SU-DHL-6 (cell line): ENCODE measurements at regions not wholly inside any gene's neighbourhood (a gene's known extent, or its start where the extent isn't known, plus 50 kb on each side); places are given as distances from the start of the nearest gene placed in this dataset.
"Not testable (repeated sequence)": the region's sequence is repeated elsewhere in the genome, so short reads cannot be mapped to it uniquely, and the experiment has no call there.

Source experiments
- H2AFZ ChIP-seq: fragments of 200-600 bp; sonication (generic); 2 replicates; pipeline ENCODE4 v1.6.1; 2014; ENCODE audit warnings: low read depth, mild to moderate bottlenecking, moderate library complexity, mixed read lengths, antibody characterized with exemption, low read length; ENCODE audit not compliant: severe bottlenecking
- H3F3A ChIP-seq: fragments of 200-600 bp; shearing (Covaris generic); 2 replicates; pipeline ENCODE4 v1.6.0; 2016; ENCODE audit warnings: antibody characterized with exemption, mild to moderate bottlenecking; ENCODE audit not compliant: insufficient read depth
- H3K27ac ChIP-seq: fragments of 200-600 bp; sonication (generic); 2 replicates; pipeline ENCODE4 v1.5.1; 2016; ENCODE audit warnings: low read depth, mild to moderate bottlenecking, low read length, moderate library complexity, mixed read lengths
- H3K27me3 ChIP-seq: fragments of 200-600 bp; sonication (generic), shearing (Covaris generic); 2 replicates; pipeline ENCODE4 v1.6.0; 2014; ENCODE audit warnings: mild to moderate bottlenecking, low read length
- H3K36me3 ChIP-seq: fragments of 200-600 bp; sonication (generic); 2 replicates; pipeline ENCODE4 v1.6.1; 2014; ENCODE audit warnings: mild to moderate bottlenecking, low read length, mixed read lengths
- H3K4me2 ChIP-seq: fragments of 300-600, 200-600 bp; shearing (Covaris generic), sonication (generic); 2 replicates; pipeline ENCODE4 v1.6.0; 2014; ENCODE audit warnings: low read length, low read depth, mild to moderate bottlenecking; ENCODE audit not compliant: poor library complexity, severe bottlenecking
- H3K4me3 ChIP-seq: fragments of 200-600 bp; sonication (generic); 2 replicates; pipeline ENCODE4 v1.5.1; 2014; ENCODE audit warnings: antibody characterized with exemption, low read length, mild to moderate bottlenecking, mixed read lengths; ENCODE audit not compliant: insufficient read depth, poor library complexity, severe bottlenecking
- H3K79me2 ChIP-seq: fragments of 200-600 bp; sonication (generic); 2 replicates; pipeline ENCODE4 v1.6.1; 2014; ENCODE audit warnings: mild to moderate bottlenecking, low read length, moderate library complexity; ENCODE audit not compliant: insufficient read depth
- H3K9ac ChIP-seq: fragments of 200-600 bp; sonication (generic); 2 replicates; pipeline ENCODE4 v1.7.0; 2014; ENCODE audit warnings: mild to moderate bottlenecking, low read length
- H3K9me2 ChIP-seq: fragments of 200-600 bp; sonication (generic); replicated peaks from 2 replicates; pipeline ENCODE4 v1.6.1; 2014; ENCODE audit warnings: low read length; ENCODE audit not compliant: insufficient read depth
- H3K9me3 ChIP-seq: fragments of 200-600 bp; sonication (generic); 2 replicates; pipeline ENCODE4 v1.6.1; 2014; ENCODE audit warnings: low read length, mixed read lengths; ENCODE audit not compliant: insufficient read depth
- H4K20me1 ChIP-seq: fragments of 200-600 bp; sonication (generic); 2 replicates; pipeline ENCODE4 v1.6.1; 2014; ENCODE audit warnings: low read depth, mild to moderate bottlenecking, antibody characterized with exemption, low read length, moderate library complexity, mixed read lengths
- CTCF ChIP-seq: fragments of 200-600 bp; sonication (generic); IDR thresholded peaks from one replicate; pipeline ENCODE4 v1.5.1; 2017; ENCODE audit warnings: antibody characterized with exemption, mild to moderate bottlenecking, low read length, moderate library complexity; ENCODE audit not compliant: insufficient read depth, poor library complexity, severe bottlenecking
- EZH2phosphoT487 ChIP-seq: fragments of 200-600 bp; sonication (generic), shearing (Covaris generic); conservative IDR thresholded peaks from 2 replicates; pipeline ENCODE4 v1.6.1; 2018; ENCODE audit warnings: mild to moderate bottlenecking, antibody characterized with exemption, low read length, moderate library complexity, mixed read lengths

- Histone ChIP-seq H3K27ac (no peak overlapping the region), H3K27me3 (no peaks in the 10 kb centered on the region), H3K4me2 (no peak overlapping the region), H3K9me3 (no peaks in the 10 kb centered on the region), H2AFZ (no peak overlapping the region), H4K20me1 (no peaks in the 10 kb centered on the region), H3K79me2 (no peaks in the 10 kb centered on the region), H3K4me3 (no peak overlapping the region), H3K9me2 (0 out of 2 replicates have a peak, but pooled peaks cover 4% of the 10 kb centered on the region), H3F3A (no peaks in the 10 kb centered on the region), H3K36me3 (no peaks in the 10 kb centered on the region), H3K9ac (no peak overlapping the region)
- no peak for TF ChIP-seq EZH2phosphoT487
- no peak for TF ChIP-seq CTCF
Observed at GRCh38 chr9:30280229-30280900, 2104.1 kb upstream of the ACO1 start.

- Histone ChIP-seq H3K27me3 (no peaks in the 10 kb centered on the region), H3K9me3 (no peaks in the 10 kb centered on the region)
- no peak for TF ChIP-seq CTCF
Observed at GRCh38 chr9:30289435-30289834, 2095.0 kb upstream of the ACO1 start.

DNA sequence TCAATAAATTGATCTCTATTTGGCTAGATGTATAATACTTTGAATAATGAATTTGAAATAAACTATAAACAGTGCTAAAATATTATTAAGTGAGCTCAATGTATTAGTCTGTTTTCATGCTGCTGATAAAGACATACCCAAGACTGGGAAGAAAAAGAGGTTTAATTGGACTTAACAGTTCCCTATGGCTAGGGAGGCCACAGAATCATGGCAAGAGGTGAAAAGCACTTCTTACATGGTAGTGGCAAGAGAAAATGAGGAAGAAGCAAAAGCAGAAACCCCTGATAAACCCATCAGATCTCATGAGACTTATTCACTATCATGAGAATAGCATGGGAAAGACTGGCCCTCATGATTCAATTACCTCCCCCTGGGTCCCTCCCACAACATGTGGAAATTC lies 2092.4 kb upstream of the ACO1 start:
- H3F3A ChIP-seq, H4K20me1 ChIP-seq, H3K9me3 ChIP-seq, H2AFZ ChIP-seq, H3K4me3 ChIP-seq, H3K4me2 ChIP-seq, H3K79me2 ChIP-seq, H3K9me2 ChIP-seq, H3K9ac ChIP-seq, H3K27ac ChIP-seq, H3K36me3 ChIP-seq, H3K27me3 ChIP-seq: not testable (repeated sequence)

More at GRCh38 chr9:30289435-30289834, 2095.0 kb upstream of the ACO1 start:
- Histone ChIP-seq H3K79me2 (no peaks in the 10 kb centered on the region), H3K27ac (no peak overlapping the region), H3K9me2 (no peaks in the 10 kb centered on the region), H3K9ac (no peak overlapping the region), H3F3A (no peaks in the 10 kb centered on the region), H2AFZ (no peak overlapping the region), H3K36me3 (no peaks in the 10 kb centered on the region), H3K4me2 (no peak overlapping the region), H4K20me1 (no peaks in the 10 kb centered on the region), H3K4me3 (no peak overlapping the region)

- H4K20me1 ChIP-seq, result no peaks in the 10 kb centered on the region
- no peak overlapping the region for H3K4me3 ChIP-seq
- H3K9me2 ChIP-seq, result no peaks in the 10 kb centered on the region
- H3K9me3 ChIP-seq, result no peaks in the 10 kb centered on the region
- no peaks in the 10 kb centered on the region for H3K27me3 ChIP-seq
- no peaks in the 10 kb centered on the region for H3F3A ChIP-seq
- H3K36me3 ChIP-seq, result no peaks in the 10 kb centered on the region
- H3K27ac ChIP-seq, result no peak overlapping the region
- H3K4me2 ChIP-seq, result no peak overlapping the region
- TF ChIP-seq CTCF (no peak), EZH2phosphoT487 (no peak)
- H2AFZ ChIP-seq, result no peak overlapping the region
- H3K9ac ChIP-seq, result no peak overlapping the region
- H3K79me2 ChIP-seq, result no peaks in the 10 kb centered on the region
Observed at GRCh38 chr9:30293231-30293630, 2091.2 kb upstream of the ACO1 start.
